KMS-11 (cell line): ENCODE measurements at regions not wholly inside any gene's neighbourhood (a gene's known extent, or its start where the extent isn't known, plus 50 kb on each side); places are given as distances from the start of the nearest gene placed in this dataset.

Source experiments
- H2AFZ ChIP-seq: fragments of 200-600 bp; sonication (generic); 2 replicates; pipeline ENCODE4 v1.6.1; 2016; ENCODE audit warnings: antibody characterized with exemption, mixed run types, low read depth
- H3K27ac ChIP-seq: fragments of 200-600 bp; sonication (generic); 2 replicates; pipeline ENCODE4 v1.6.1; 2016; ENCODE audit warnings: mild to moderate bottlenecking, mixed run types
- H3K27me3 ChIP-seq: fragments of 200-600 bp; sonication (generic); 2 replicates; pipeline ENCODE4 v1.6.1; 2017; ENCODE audit warnings: mild to moderate bottlenecking, low read depth, mixed run types, moderate library complexity; ENCODE audit not compliant: insufficient read depth
- H3K36me3 ChIP-seq: fragments of 200-600 bp; sonication (generic); 2 replicates; pipeline ENCODE4 v1.6.1; 2017; ENCODE audit warnings: mild to moderate bottlenecking, mixed run types; ENCODE audit not compliant: insufficient read depth
- H3K4me1 ChIP-seq: fragments of 200-600 bp; sonication (generic); 2 replicates; pipeline ENCODE4 v1.6.1; 2016; ENCODE audit warnings: mild to moderate bottlenecking, low read depth, mixed run types; ENCODE audit not compliant: poor library complexity, severe bottlenecking
- H3K4me2 ChIP-seq: fragments of 200-600 bp; sonication (generic); 2 replicates; pipeline ENCODE4 v1.7.0; 2016; ENCODE audit warnings: mild to moderate bottlenecking, mixed run types
- H3K4me3 ChIP-seq: fragments of 200-600 bp; sonication (generic); IDR thresholded peaks from 2 replicates; pipeline ENCODE4 v1.6.1; 2017; ENCODE audit warnings: low read depth, low read length, mixed read lengths; ENCODE audit not compliant: insufficient read depth
- H3K79me2 ChIP-seq: fragments of 200-600 bp; sonication (generic); 2 replicates; pipeline ENCODE4 v1.6.1; 2016; ENCODE audit warnings: low read depth, mixed run types; ENCODE audit not compliant: insufficient read depth
- H3K9ac ChIP-seq: fragments of 200-600 bp; sonication (generic); 2 replicates; pipeline ENCODE4 v1.6.1; 2016; ENCODE audit warnings: mild to moderate bottlenecking, mixed run types
- H4K20me1 ChIP-seq: fragments of 200-600 bp; sonication (generic); 2 replicates; pipeline ENCODE4 v1.6.1; 2016; ENCODE audit warnings: mild to moderate bottlenecking, mixed run types; ENCODE audit not compliant: insufficient read depth
- CTCF ChIP-seq: fragments of 200-600 bp; sonication (generic); conservative IDR thresholded peaks from 2 replicates; pipeline ENCODE4 v1.6.1; 2017; ENCODE audit warnings: low read depth, mild to moderate bottlenecking, antibody characterized with exemption, low read length, moderate library complexity, mixed read lengths

- Histone ChIP-seq H3K4me3 (no peak overlapping the region), H3K27me3 (no peaks in the 10 kb centered on the region), H3K4me2 (no peak overlapping the region), H3K9ac (no peak overlapping the region), H3K36me3 (no peaks in the 10 kb centered on the region), H4K20me1 (no peaks in the 10 kb centered on the region), H3K79me2 (no peaks in the 10 kb centered on the region), H2AFZ (no peak overlapping the region), H3K27ac (no peak overlapping the region), H3K4me1 (no peaks in the 10 kb centered on the region)
- TF ChIP-seq CTCF: no peak
Observed at GRCh38 chr9:95810814-95811213, 64.7 kb upstream of the ERCC6L2 start.

- Histone ChIP-seq H4K20me1 (no peaks in the 10 kb centered on the region), H3K36me3 (no peaks in the 10 kb centered on the region), H3K27me3 (no peaks in the 10 kb centered on the region), H3K9ac (no peak overlapping the region), H2AFZ (no peak overlapping the region), H3K4me1 (no peaks in the 10 kb centered on the region), H3K4me2 (no peak overlapping the region), H3K4me3 (no peak overlapping the region), H3K27ac (no peak overlapping the region), H3K79me2 (no peaks in the 10 kb centered on the region)
- no peak for TF ChIP-seq CTCF
Observed at GRCh38 chr9:95810133-95810532, 65.4 kb upstream of the ERCC6L2 start.

- Histone ChIP-seq H3K27ac (no peak overlapping the region), H3K79me2 (no peaks in the 10 kb centered on the region), H3K4me3 (no peak overlapping the region), H3K27me3 (no peaks in the 10 kb centered on the region), H3K4me2 (no peak overlapping the region), H3K4me1 (no peaks in the 10 kb centered on the region), H3K36me3 (no peaks in the 10 kb centered on the region), H2AFZ (no peak overlapping the region), H4K20me1 (no peaks in the 10 kb centered on the region), H3K9ac (no peak overlapping the region)
- no peak for TF ChIP-seq CTCF
Observed at GRCh38 chr9:95809686-95810085, 65.8 kb upstream of the ERCC6L2 start.

- no peaks in the 10 kb centered on the region for H3K4me1 ChIP-seq
- H3K4me2 ChIP-seq: no peak overlapping the region
- H3K27me3 ChIP-seq: no peaks in the 10 kb centered on the region
- no peak for TF ChIP-seq CTCF
- H3K79me2 ChIP-seq: no peaks in the 10 kb centered on the region
- H3K9ac ChIP-seq: no peak overlapping the region
- H2AFZ ChIP-seq: no peak overlapping the region
- H3K27ac ChIP-seq: no peak overlapping the region
- no peaks in the 10 kb centered on the region for H3K36me3 ChIP-seq
- no peak overlapping the region for H3K4me3 ChIP-seq
- no peaks in the 10 kb centered on the region for H4K20me1 ChIP-seq
Observed at GRCh38 chr9:95808011-95808410, 67.5 kb upstream of the ERCC6L2 start.
